ENCODE measurements at regions not wholly inside any gene's neighbourhood (a gene's known extent, or its start where the extent isn't known, plus 50 kb on each side); places are given as distances from the start of the nearest gene placed in this dataset.

GRCh38 chr1:53408755-53409129 is 50.5 kb upstream of the DMRTB1 start:
- TF ChIP-seq, protein P1, sequence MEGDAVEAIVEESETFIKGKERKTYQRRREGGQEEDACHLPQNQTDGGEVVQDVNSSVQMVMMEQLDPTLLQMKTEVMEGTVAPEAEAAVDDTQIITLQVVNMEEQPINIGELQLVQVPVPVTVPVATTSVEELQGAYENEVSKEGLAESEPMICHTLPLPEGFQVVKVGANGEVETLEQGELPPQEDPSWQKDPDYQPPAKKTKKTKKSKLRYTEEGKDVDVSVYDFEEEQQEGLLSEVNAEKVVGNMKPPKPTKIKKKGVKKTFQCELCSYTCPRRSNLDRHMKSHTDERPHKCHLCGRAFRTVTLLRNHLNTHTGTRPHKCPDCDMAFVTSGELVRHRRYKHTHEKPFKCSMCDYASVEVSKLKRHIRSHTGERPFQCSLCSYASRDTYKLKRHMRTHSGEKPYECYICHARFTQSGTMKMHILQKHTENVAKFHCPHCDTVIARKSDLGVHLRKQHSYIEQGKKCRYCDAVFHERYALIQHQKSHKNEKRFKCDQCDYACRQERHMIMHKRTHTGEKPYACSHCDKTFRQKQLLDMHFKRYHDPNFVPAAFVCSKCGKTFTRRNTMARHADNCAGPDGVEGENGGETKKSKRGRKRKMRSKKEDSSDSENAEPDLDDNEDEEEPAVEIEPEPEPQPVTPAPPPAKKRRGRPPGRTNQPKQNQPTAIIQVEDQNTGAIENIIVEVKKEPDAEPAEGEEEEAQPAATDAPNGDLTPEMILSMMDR (IDR thresholded peaks at IDR 0.05): no peak
- TF ChIP-seq POLR2A (IDR thresholded peaks at IDR 0.05) (no peak), EP300 (IDR thresholded peaks at IDR 0.05) (no peak), POLR2AphosphoS5 (IDR thresholded peaks at IDR 0.05) (no peak)
